Nephron (organoid): ENCODE measurements at regions not wholly inside any gene's neighbourhood (a gene's known extent, or its start where the extent isn't known, plus 50 kb on each side); places are given as distances from the start of the nearest gene placed in this dataset.
A peak's percentile ranks its signal among the peaks of the same experiment; 100 is the strongest.

Experiments
- H3K27ac Mint-ChIP-seq, 3 experiments: 2 replicates each; pipeline ENCODE4 v1.8.0; 2020; ENCODE audit warnings: mixed read lengths in 3 of 3, mild to moderate bottlenecking in 2 of 3, moderate library complexity in 1 of 3
- H3K27me3 Mint-ChIP-seq: 2 replicates; pipeline ENCODE4 v1.8.0; 2021; ENCODE audit warnings: low read depth, mild to moderate bottlenecking, moderate library complexity, mixed read lengths
- H3K36me3 Mint-ChIP-seq: 2 replicates; pipeline ENCODE4 v1.8.0; 2020; ENCODE audit warnings: low read depth, mixed read lengths
- H3K4me1 Mint-ChIP-seq: 2 replicates; pipeline ENCODE4 v1.8.0; 2020; ENCODE audit warnings: mixed read lengths
- H3K4me3 Mint-ChIP-seq, 3 experiments: 2 replicates each; pipeline ENCODE4 v1.8.0; 2020; ENCODE audit warnings: mild to moderate bottlenecking in 3 of 3, mixed read lengths in 3 of 3, moderate library complexity in 2 of 3
- H3K9me3 Mint-ChIP-seq: 2 replicates; pipeline ENCODE4 v1.8.0; 2020; ENCODE audit warnings: mixed read lengths
- CTCF ChIP-seq, 3 experiments: fragments of 200-600 bp; sonication (generic); IDR thresholded peaks; one replicate each; pipeline ENCODE4 v1.5.0; 2021; ENCODE audit warnings: antibody characterized with exemption in 3 of 3; ENCODE audit not compliant: unreplicated experiment in 3 of 3

GRCh38 chr11:8314916-8315315, 51.2 kb upstream of the LMO1 start:
- H3K4me3 Mint-ChIP-seq: no peak overlapping the region
- no peaks in the 10 kb centered on the region for H3K9me3 Mint-ChIP-seq
- H3K27ac Mint-ChIP-seq: peak overlapping the region in 1 of 3 experiments; percentile 32
- peaks cover 41% of the 10 kb centered on the region for H3K27me3 Mint-ChIP-seq
- no peak for TF ChIP-seq CTCF (IDR thresholded peaks at IDR 0.05; ENCODE audit: unreplicated experiment in 3 of 3)
- H3K4me1 Mint-ChIP-seq: peaks cover 12% of the 10 kb centered on the region
- H3K36me3 Mint-ChIP-seq: no peaks in the 10 kb centered on the region

GRCh38 chr11:8313504-8314090, 49.9 kb upstream of the LMO1 start:
- Mint-ChIP-seq H3K27ac (no peak overlapping the region), H3K27me3 (peaks cover 44% of the 10 kb centered on the region), H3K4me1 (peaks cover 12% of the 10 kb centered on the region), H3K36me3 (no peaks in the 10 kb centered on the region), H3K9me3 (no peaks in the 10 kb centered on the region), H3K4me3 (no peak overlapping the region)
- TF ChIP-seq CTCF (IDR thresholded peaks at IDR 0.05; ENCODE audit: unreplicated experiment in 3 of 3): no peak
